HEK293 (cell line): ENCODE measurements at regions not wholly inside any gene's neighbourhood (a gene's known extent, or its start where the extent isn't known, plus 50 kb on each side); places are given as distances from the start of the nearest gene placed in this dataset.

Experiments
- CTCF ChIA-PET: fragments of 350-600 bp; formaldehyde crosslinking; extraction: SDS; loops from one replicate; lab custom pipeline; 2021; ENCODE audit warnings: antibody characterized with exemption; lab: Yijun Ruan, JAX
- POLR2A ChIA-PET: fragments of 300-600 bp; formaldehyde crosslinking; extraction: SDS; loops from one replicate; lab custom pipeline; 2020; ENCODE audit warnings: antibody characterized with exemption, inconsistent platforms; lab: Yijun Ruan, JAX
- H3K27ac ChIP-seq: fragments of 200-500 bp; sonication (Bioruptor generic); 2 replicates; pipeline ENCODE4 v1.5.1; 2014; ENCODE audit warnings: low read depth, low read length, control low read depth, inconsistent platforms; ENCODE audit errors: extremely low read depth
- H3K36me3 ChIP-seq, 2 experiments: fragments of 200-500 bp in 1 of 2; sonication (Bioruptor generic) in 1 of 2; 1 replicate in 1 of 2; 2 replicates in 1 of 2; pipeline ENCODE4 v1.5.1; 2014 to 2017; ENCODE audit warnings: inconsistent platforms in 2 of 2, low read length in 2 of 2; ENCODE audit not compliant: control insufficient read depth in 2 of 2, insufficient read depth in 1 of 2
- H3K4me1 ChIP-seq: fragments of 200-500 bp; sonication (Bioruptor generic); 2 replicates; pipeline ENCODE4 v1.5.1; 2014; ENCODE audit warnings: mild to moderate bottlenecking, low read length, inconsistent platforms; ENCODE audit not compliant: control insufficient read depth, insufficient read depth
- H3K4me3 ChIP-seq: 2 replicates; pipeline ENCODE4 v1.5.1; 2011; ENCODE audit warnings: low read depth, mild to moderate bottlenecking, control low read depth, low read length, moderate library complexity
- H3K9me3 ChIP-seq: fragments of 200-500 bp; sonication (Bioruptor generic); 2 replicates; pipeline ENCODE4 v1.5.1; 2014; ENCODE audit warnings: low read depth, low read length, inconsistent platforms; ENCODE audit not compliant: control insufficient read depth, insufficient read depth
- ELK4 ChIP-seq: IDR thresholded peaks from 2 replicates; pipeline ENCODE4 v1.6.1; 2011; ENCODE audit warnings: mild to moderate bottlenecking, low read depth, low read length, borderline replicate concordance
- GLI4 ChIP-seq: fragments of 450-650 bp; formaldehyde crosslinking; IDR thresholded peaks from 2 replicates; pipeline ENCODE4 v1.5.1; 2016; ENCODE audit warnings: missing biosample characterization, missing genetic modification characterization
- KLF16 ChIP-seq: fragments of 450-650 bp; formaldehyde crosslinking; IDR thresholded peaks from 2 replicates; pipeline ENCODE4 v1.5.1; 2017; ENCODE audit warnings: missing biosample characterization, missing genetic modification characterization
- TSHZ1 ChIP-seq: fragments of 450-650 bp; formaldehyde crosslinking; IDR thresholded peaks from 2 replicates; pipeline ENCODE4 v1.5.1; 2016; ENCODE audit warnings: missing biosample characterization, missing genetic modification characterization, borderline replicate concordance
- YY1 ChIP-seq: fragments of 450-650 bp; formaldehyde crosslinking; IDR thresholded peaks from 2 replicates; pipeline ENCODE4 v1.5.1; 2018; ENCODE audit warnings: missing biosample characterization, missing genetic modification characterization
- ZBTB1 ChIP-seq: fragments of 450-650 bp; formaldehyde crosslinking; IDR thresholded peaks from 2 replicates; pipeline ENCODE4 v1.5.1; 2016; ENCODE audit warnings: missing biosample characterization, missing genetic modification characterization
- ZBTB11 ChIP-seq: fragments of 450-650 bp; formaldehyde crosslinking; conservative IDR thresholded peaks from 2 replicates; pipeline ENCODE4 v1.5.1; 2016; ENCODE audit warnings: low read depth, missing biosample characterization, missing genetic modification characterization
- ZNF114 ChIP-seq: fragments of 450-650 bp; formaldehyde crosslinking; IDR thresholded peaks from 2 replicates; pipeline ENCODE4 v1.5.0; 2017; ENCODE audit warnings: missing biosample characterization, missing genetic modification characterization
- ZNF202 ChIP-seq: fragments of 450-650 bp; formaldehyde crosslinking; IDR thresholded peaks from 2 replicates; pipeline ENCODE4 v1.5.1; 2016; ENCODE audit warnings: missing biosample characterization, missing genetic modification characterization, borderline replicate concordance
- ZNF266 ChIP-seq: fragments of 450-650 bp; formaldehyde crosslinking; IDR thresholded peaks from 2 replicates; pipeline ENCODE4 v1.5.1; 2016; ENCODE audit warnings: missing biosample characterization, missing genetic modification characterization, low read depth
- ZNF292 ChIP-seq: fragments of 450-650 bp; formaldehyde crosslinking; IDR thresholded peaks from 2 replicates; pipeline ENCODE4 v1.5.1; 2016; ENCODE audit warnings: low read depth, missing biosample characterization, missing genetic modification characterization, borderline replicate concordance
- ZNF391 ChIP-seq: fragments of 450-650 bp; formaldehyde crosslinking; IDR thresholded peaks from 2 replicates; pipeline ENCODE4 v1.5.1; 2016; ENCODE audit warnings: low read depth, missing biosample characterization, missing genetic modification characterization, borderline replicate concordance
- ZNF426 ChIP-seq: fragments of 450-650 bp; formaldehyde crosslinking; IDR thresholded peaks from 2 replicates; pipeline ENCODE4 v1.5.1; 2017; ENCODE audit warnings: missing biosample characterization, missing genetic modification characterization, mild to moderate bottlenecking, inconsistent platforms, moderate library complexity
- ZNF544 ChIP-seq: fragments of 450-650 bp; formaldehyde crosslinking; IDR thresholded peaks from 2 replicates; pipeline ENCODE4 v1.5.0; 2017; ENCODE audit warnings: missing biosample characterization, missing genetic modification characterization
- ZNF600 ChIP-seq: fragments of 450-650 bp; formaldehyde crosslinking; IDR thresholded peaks from 2 replicates; pipeline ENCODE4 v1.5.1; 2016; ENCODE audit warnings: missing biosample characterization, missing genetic modification characterization
- ZNF701 ChIP-seq: fragments of 450-650 bp; formaldehyde crosslinking; IDR thresholded peaks from 2 replicates; pipeline ENCODE4 v1.5.1; 2016; ENCODE audit warnings: missing biosample characterization, missing genetic modification characterization
- ZNF830 ChIP-seq: fragments of 450-650 bp; IDR thresholded peaks from 2 replicates; pipeline ENCODE4 v1.5.0; 2018; ENCODE audit warnings: missing biosample characterization, missing genetic modification characterization, low read depth, mild to moderate bottlenecking, moderate library complexity

DNA sequence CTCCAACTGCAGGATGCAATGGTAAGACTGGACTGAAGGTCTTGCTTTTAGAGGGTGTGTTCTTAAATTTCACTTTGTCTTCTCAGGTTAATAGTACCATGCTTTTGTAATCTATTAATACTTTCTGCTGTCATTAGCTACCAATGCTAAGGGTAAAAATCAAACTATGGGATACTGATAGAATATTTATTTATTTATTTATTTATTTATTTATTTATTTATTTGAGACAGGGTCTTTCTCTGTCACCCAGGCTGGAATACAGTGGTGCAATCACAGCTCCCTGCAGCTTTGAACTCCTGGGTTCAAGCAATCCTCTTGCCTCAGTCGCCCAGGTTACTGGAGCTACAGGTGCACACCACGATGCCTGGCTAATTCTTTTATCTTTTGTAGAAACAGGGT, 152.1 kb downstream of the SPP2 start (continued):
- TF ChIP-seq ZBTB11 (tag by site-specific recombination), result peak; percentile 25; the same call in 1 of the 2 replicates
- TF ChIP-seq ZNF600 (tag by site-specific recombination), result no peak
- TF ChIP-seq ZNF426, result peak; percentile 47
- no peak for TF ChIP-seq ZNF544 (tag by site-specific recombination)
- no peak for TF ChIP-seq ZBTB1
- TF ChIP-seq ZNF701, result no peak
- no peak for TF ChIP-seq ELK4
- TF ChIP-seq ZNF114, result no peak
- no peak for TF ChIP-seq TSHZ1 (tag by site-specific recombination)

DNA sequence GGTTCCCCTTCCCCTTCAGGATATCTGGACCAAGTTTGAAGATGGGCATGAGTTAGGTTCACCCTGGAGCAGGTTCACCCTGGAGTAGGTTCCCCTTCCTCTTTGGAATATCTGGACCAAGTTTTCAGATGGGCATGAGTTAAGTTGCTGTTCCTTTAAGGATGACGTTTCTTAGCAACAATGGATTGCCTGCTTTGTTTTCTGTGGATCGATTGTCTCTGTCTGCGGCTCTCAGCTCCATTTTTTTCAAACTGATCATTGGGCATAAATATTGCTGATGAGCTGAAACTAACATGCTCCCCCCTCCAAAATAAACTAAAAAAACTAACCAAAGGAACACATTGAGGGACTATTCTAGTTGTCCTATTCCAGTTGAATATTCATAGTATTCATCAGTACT, 149.5 kb downstream of the SPP2 start:
- POLR2A ChIA-PET, result no interaction called here
- Histone ChIP-seq H3K9me3 (no peaks in the 10 kb centered on the region), H3K36me3 (no peaks in the 10 kb centered on the region), H3K4me3 (no peak overlapping the region), H3K27ac (no peak overlapping the region), H3K4me1 (no peaks in the 10 kb centered on the region)
- no peak for TF ChIP-seq YY1 (tag by site-specific recombination)
- CTCF ChIA-PET, result interaction anchor here (0.6 kb wide), 1 partner anchor 1563 kb away, joined by 3 read pairs; no protein-coding TSS in a partner anchor

- CTCF ChIA-PET, result interaction anchor here (0.5 to 0.8 kb wide), 5 partner anchors 66 to 1029 kb away, joined by 3 to 6 read pairs (median 3); no protein-coding TSS in a partner anchor
- TF ChIP-seq ZNF391 (tag by site-specific recombination), result no peak
- TF ChIP-seq GLI4, result no peak
- no peak for TF ChIP-seq ZNF292 (tag by site-specific recombination)
- no peak for TF ChIP-seq ZNF202 (tag by site-specific recombination)
- no peak for TF ChIP-seq ZNF266 (tag by site-specific recombination)
- no peak for TF ChIP-seq ZNF830
- no peak for TF ChIP-seq KLF16
- no peaks in the 10 kb centered on the region for H3K9me3 ChIP-seq
Measured at GRCh38 chr2:234198976-234199375, 148.5 kb downstream of the SPP2 start.

More at GRCh38 chr2:234198976-234199375, 148.5 kb downstream of the SPP2 start:
- H3K4me1 ChIP-seq, result no peaks in the 10 kb centered on the region; the same call in 1 of the 2 replicates
- no peak overlapping the region for H3K4me3 ChIP-seq
- no peak overlapping the region for H3K27ac ChIP-seq
- no peaks in the 10 kb centered on the region for H3K36me3 ChIP-seq
- POLR2A ChIA-PET, result interaction anchor here (0.6 kb wide), 1 partner anchor 394 kb away, joined by 4 read pairs; no protein-coding TSS in a partner anchor
